ENCODE measurements at regions not wholly inside any gene's neighbourhood (a gene's known extent, or its start where the extent isn't known, plus 50 kb on each side); places are given as distances from the start of the nearest gene placed in this dataset.

GRCh38 chr9:13457795-13458194 is 178.3 kb upstream of the MPDZ start:
- Histone ChIP-seq H3K36me3 (no peaks in the 10 kb centered on the region), H3K27me3 (no peaks in the 10 kb centered on the region), H3K9me3 (no peaks in the 10 kb centered on the region), H3K4me3 (no peak overlapping the region), H3K27ac (no peak overlapping the region), H3K4me1 (no peaks in the 10 kb centered on the region)
- TF ChIP-seq CTCF (IDR thresholded peaks at IDR 0.05) (no peak), EP300 (IDR thresholded peaks at IDR 0.05) (no peak), POLR2A (IDR thresholded peaks at IDR 0.05) (no peak), POLR2AphosphoS5 (IDR thresholded peaks at IDR 0.05) (no peak)
- 87 to 93% methylated on average over 1 of the region's 1 CpG for WGBS, 2 donors
- ATAC-seq (ENCODE audit: low FRiP score in 2 of 2): no peak
- no peak for DNase-seq

- TF ChIP-seq POLR2A (IDR thresholded peaks at IDR 0.05) (no peak), CTCF (IDR thresholded peaks at IDR 0.05) (no peak), EP300 (IDR thresholded peaks at IDR 0.05) (no peak), POLR2AphosphoS5 (IDR thresholded peaks at IDR 0.05) (no peak)
- H3K27ac ChIP-seq: no peak overlapping the region
- no peaks in the 10 kb centered on the region for H3K9me3 ChIP-seq
- peaks cover 0 to 5% (median 0%) of the 10 kb centered on the region in 4 donors for H3K4me1 ChIP-seq
- WGBS, 2 donors: 61 to 81% methylated on average over 3 of the region's 3 CpGs
- ATAC-seq (ENCODE audit: low FRiP score in 2 of 2) (no peak), DNase-seq (no peak)
- H3K27me3 ChIP-seq: no peaks in the 10 kb centered on the region
- no peaks in the 10 kb centered on the region for H3K36me3 ChIP-seq
- H3K4me3 ChIP-seq: no peak overlapping the region
These were observed 171.2 kb upstream of the MPDZ start for GRCh38 chr9:13450723-13451122.

GRCh38 chr9:13448482-13448881 is 169.0 kb upstream of the MPDZ start:
- no peak for ATAC-seq (ENCODE audit: low FRiP score in 2 of 2)
- Histone ChIP-seq H3K9me3 (no peaks in the 10 kb centered on the region), H3K4me1 (peaks cover 0 to 5% (median 0%) of the 10 kb centered on the region in 4 donors), H3K27ac (no peak overlapping the region), H3K27me3 (no peaks in the 10 kb centered on the region), H3K4me3 (no peak overlapping the region), H3K36me3 (no peaks in the 10 kb centered on the region)
- 88 to 90% methylated on average over 2 of the region's 2 CpGs for WGBS, 2 donors
- DNase-seq: no peak
- TF ChIP-seq POLR2A (IDR thresholded peaks at IDR 0.05) (no peak), CTCF (IDR thresholded peaks at IDR 0.05) (no peak), EP300 (IDR thresholded peaks at IDR 0.05) (no peak), POLR2AphosphoS5 (IDR thresholded peaks at IDR 0.05) (no peak)

- 6 to 12% methylated on average over 3 of the region's 3 CpGs for WGBS, 2 donors
- no peak overlapping the region for H3K27ac ChIP-seq
These were observed 168.4 kb upstream of the MPDZ start for GRCh38 chr9:13447843-13448422.

More at GRCh38 chr9:13447843-13448422, 168.4 kb upstream of the MPDZ start:
- Histone ChIP-seq H3K4me1 (peaks cover 0 to 5% (median 0%) of the 10 kb centered on the region in 4 donors), H3K4me3 (no peak overlapping the region), H3K36me3 (no peaks in the 10 kb centered on the region), H3K27me3 (no peaks in the 10 kb centered on the region), H3K9me3 (no peaks in the 10 kb centered on the region)
- TF ChIP-seq POLR2AphosphoS5 (IDR thresholded peaks at IDR 0.05) (no peak), EP300 (IDR thresholded peaks at IDR 0.05) (no peak), CTCF (IDR thresholded peaks at IDR 0.05) (no peak), POLR2A (IDR thresholded peaks at IDR 0.05) (no peak)
- ATAC-seq (ENCODE audit: low FRiP score in 2 of 2) (no peak), DNase-seq (no peak)
